ENCODE measurements at regions not wholly inside any gene's neighbourhood (a gene's known extent, or its start where the extent isn't known, plus 50 kb on each side); places are given as distances from the start of the nearest gene placed in this dataset.
"Not testable (repeated sequence)": the region's sequence is repeated elsewhere in the genome, so short reads cannot be mapped to it uniquely, and the experiment has no call there.

GRCh38 chr3:6062261-6063187 lies 798.4 kb upstream of the GRM7 start:
- no peaks in the 10 kb centered on the region for H3K9me3 ChIP-seq
- no peak for TF ChIP-seq POLR2A (IDR thresholded peaks at IDR 0.05)
- no peak for TF ChIP-seq CTCF (IDR thresholded peaks at IDR 0.05)
- no peaks in the 10 kb centered on the region for H3K4me1 ChIP-seq
- DNase-seq: no peak
- H3K27me3 ChIP-seq: no peaks in the 10 kb centered on the region
- intact Hi-C loops (cut with DNase I; ENCODE audit: low total_unique reads): no loop called here
- H3K4me3 ChIP-seq: no peak overlapping the region
- H3K36me3 ChIP-seq: no peaks in the 10 kb centered on the region
- no peak overlapping the region for H3K27ac ChIP-seq

GRCh38 chr3:6066397-6066796 lies 794.5 kb upstream of the GRM7 start:
- no peaks in the 10 kb centered on the region for H3K27me3 ChIP-seq
- no peaks in the 10 kb centered on the region for H3K4me1 ChIP-seq
- intact Hi-C loops (cut with DNase I; ENCODE audit: low total_unique reads): no loop called here
- H3K4me3 ChIP-seq: no peak overlapping the region
- no peak overlapping the region for H3K27ac ChIP-seq
- no peaks in the 10 kb centered on the region for H3K36me3 ChIP-seq
- TF ChIP-seq CTCF (IDR thresholded peaks at IDR 0.05): no peak
- no peak for TF ChIP-seq POLR2A (IDR thresholded peaks at IDR 0.05)
- DNase-seq: no peak
- H3K9me3 ChIP-seq: no peaks in the 10 kb centered on the region

- H3K27me3 ChIP-seq; H3K27ac ChIP-seq; intact Hi-C loops (cut with DNase I; ENCODE audit: low total_unique reads); H3K36me3 ChIP-seq; H3K9me3 ChIP-seq; H3K4me3 ChIP-seq; H3K4me1 ChIP-seq; DNase-seq: not testable (repeated sequence)
These were observed 793.9 kb upstream of the GRM7 start for GRCh38 chr3:6066868-6067578.

DNA sequence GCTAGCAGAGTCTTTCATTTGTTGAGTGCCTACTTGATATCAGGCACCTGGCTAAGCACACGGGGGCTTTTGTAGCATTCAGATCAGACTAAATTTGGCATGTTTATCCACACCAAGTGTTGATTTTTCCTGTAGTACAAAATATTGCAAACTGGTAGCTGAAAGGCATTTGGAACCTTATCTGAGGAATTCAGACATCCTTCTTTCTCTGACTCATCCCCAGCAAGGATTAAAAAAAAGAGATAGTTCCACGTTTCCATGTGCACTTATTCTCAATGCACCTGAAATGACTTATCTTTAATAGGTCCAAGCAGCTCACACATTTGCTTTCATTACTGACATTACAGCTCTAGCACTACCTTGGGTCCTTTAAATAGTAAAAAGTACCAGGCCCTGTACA lies 786.0 kb upstream of the GRM7 start:
- no peaks in the 10 kb centered on the region for H3K36me3 ChIP-seq
- TF ChIP-seq POLR2A (IDR thresholded peaks at IDR 0.05) (no peak), CTCF (IDR thresholded peaks at IDR 0.05) (no peak)
- no peak overlapping the region for H3K4me3 ChIP-seq
- H3K9me3 ChIP-seq: no peaks in the 10 kb centered on the region
- intact Hi-C loops (cut with DNase I; ENCODE audit: low total_unique reads): no loop called here
- H3K27ac ChIP-seq: no peak overlapping the region
- H3K27me3 ChIP-seq: no peaks in the 10 kb centered on the region
- DNase-seq: no peak
- no peaks in the 10 kb centered on the region for H3K4me1 ChIP-seq

- Histone ChIP-seq H3K4me3 (no peak overlapping the region), H3K27ac (no peak overlapping the region), H3K36me3 (no peaks in the 10 kb centered on the region), H3K27me3 (no peaks in the 10 kb centered on the region), H3K9me3 (no peaks in the 10 kb centered on the region), H3K4me1 (no peaks in the 10 kb centered on the region)
- no peak for DNase-seq
- TF ChIP-seq CTCF (IDR thresholded peaks at IDR 0.05) (no peak), POLR2A (IDR thresholded peaks at IDR 0.05) (no peak)
- intact Hi-C loops (cut with DNase I; ENCODE audit: low total_unique reads): no loop called here
These were observed 782.5 kb upstream of the GRM7 start for GRCh38 chr3:6078436-6078835.
